ENCODE measurements at regions not wholly inside any gene's neighbourhood (a gene's known extent, or its start where the extent isn't known, plus 50 kb on each side); places are given as distances from the start of the nearest gene placed in this dataset.

DNA sequence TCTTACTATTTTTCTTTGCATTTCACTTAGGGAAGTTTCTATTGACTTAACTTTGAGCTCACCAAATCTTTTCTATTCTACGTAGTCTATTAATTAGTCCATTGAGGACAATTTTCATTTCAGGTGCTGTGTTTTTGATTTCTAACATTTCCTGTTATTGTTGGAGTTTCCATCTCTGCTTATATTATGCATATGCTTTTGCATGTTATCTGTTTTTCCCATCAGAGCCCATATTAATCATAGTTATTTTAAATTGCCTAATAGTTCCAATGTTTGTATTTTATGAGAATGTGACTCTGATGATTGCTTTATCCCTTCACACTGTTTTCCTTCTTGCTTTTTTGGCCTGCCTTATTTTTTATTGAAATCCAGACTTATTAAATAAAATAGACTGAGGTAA is 414.5 kb upstream of the OPRM1 start:
- POLR2A ChIA-PET (ENCODE audit: unreplicated experiment): no interaction called here
- intact Hi-C loops (cut with micrococcal nuclease): no loop called here
- no peak overlapping the region for H3K4me2 ChIP-seq (ENCODE audit: low read depth, low read length)

More for the DNA sequence above, 414.5 kb upstream of the OPRM1 start:
- Histone ChIP-seq H3K4me1 (ENCODE audit: control insufficient read depth, insufficient read depth, low read length) (no peaks in the 10 kb centered on the region), H4K8ac (ENCODE audit: low read depth in 2 of 2, low read length in 2 of 2) (no peak overlapping the region), H4K5ac (ENCODE audit: low read depth, low read length) (no peak overlapping the region), H3K9ac (ENCODE audit: low read depth, low read length) (no peak overlapping the region), H3K27ac (ENCODE audit: insufficient read depth, low read length) (no peak overlapping the region), H2BK15ac (ENCODE audit: low read depth, low read length) (no peak overlapping the region), H3K27me3 (ENCODE audit: control insufficient read depth, insufficient read depth, low read length) (no peaks in the 10 kb centered on the region), H3K9me3 (ENCODE audit: control insufficient read depth, insufficient read depth, low read length) (peaks cover 4% of the 10 kb centered on the region; the same call in 1 of the 2 replicates), H3K36me3 (ENCODE audit: control insufficient read depth, insufficient read depth, low read length) (no peaks in the 10 kb centered on the region), H3K56ac (ENCODE audit: extremely low read depth, insufficient read depth, low read length) (no peak overlapping the region), H3K23ac (ENCODE audit: low read depth, low read length) (no peak overlapping the region), H4K20me1 (ENCODE audit: insufficient read depth, low read length) (no peaks in the 10 kb centered on the region), H3K14ac (replicated peaks; ENCODE audit: low read depth, low read length) (no peak overlapping the region), H2BK20ac (ENCODE audit: low read depth, low read length) (no peak overlapping the region), H3K4me3 (ENCODE audit: insufficient read depth, low read depth, low read length) (no peak overlapping the region), H2BK5ac (ENCODE audit: low read depth, low read length, poor library complexity, severe bottlenecking) (no peak overlapping the region), H3K18ac (ENCODE audit: low read depth, low read length) (no peak overlapping the region), H4K91ac (ENCODE audit: insufficient read depth, low read depth, low read length) (no peak overlapping the region), H2AK5ac (ENCODE audit: low read depth, low read length) (no peak overlapping the region), H2BK120ac (ENCODE audit: low read depth, low read length) (no peak overlapping the region), H3K9me1 (ENCODE audit: insufficient read depth, low read length) (no peaks in the 10 kb centered on the region), H3K79me1 (ENCODE audit: low read depth in 1 of 2, low read length in 2 of 2) (no peaks in the 10 kb centered on the region), H2AK9ac (replicated peaks; ENCODE audit: low read depth, low read length, poor library complexity) (no peak overlapping the region), H3K4ac (ENCODE audit: low read depth, low read length) (no peak overlapping the region), H2AFZ (replicated peaks; ENCODE audit: low read length, poor library complexity) (no peak overlapping the region)
- no CpG with 5 or more reads among the region's 1 CpG for WGBS, 2 experiments (ENCODE audit: extremely low coverage in 2 of 2, insufficient read length in 1 of 2)
- in situ Hi-C loops (cut with MboI; ENCODE audit: low sequenced_read_pairs) (no loop called here), dilution Hi-C loops (cut with HindIII; ENCODE audit: low sequenced_read_pairs, unreplicated experiment) (no loop called here)
- ATAC-seq (ENCODE audit: low read depth) (no peak), DNase-seq (no peak)
- BruUV-seq (replicated peaks): no TSS peak
- CTCF ChIA-PET: no interaction called here
- TF ChIP-seq SMC3 (IDR thresholded peaks at IDR 0.05; ENCODE audit: low read depth, low read length) (no peak), POLR2A (IDR thresholded peaks at IDR 0.05; ENCODE audit: low read depth, low read length) (no peak), CEBPB (IDR thresholded peaks at IDR 0.05; ENCODE audit: low read depth, low read length) (no peak), CHD1 (IDR thresholded peaks at IDR 0.05; ENCODE audit: low read depth, low read length) (no peak), MXI1 (IDR thresholded peaks at IDR 0.05; ENCODE audit: borderline replicate concordance, low read depth, low read length) (no peak), NFE2L2 (IDR thresholded peaks at IDR 0.05; ENCODE audit: low read depth, low read length) (no peak), RFX5 (IDR thresholded peaks at IDR 0.05; ENCODE audit: low read depth, low read length) (no peak)
- TF ChIP-seq, protein P1, sequence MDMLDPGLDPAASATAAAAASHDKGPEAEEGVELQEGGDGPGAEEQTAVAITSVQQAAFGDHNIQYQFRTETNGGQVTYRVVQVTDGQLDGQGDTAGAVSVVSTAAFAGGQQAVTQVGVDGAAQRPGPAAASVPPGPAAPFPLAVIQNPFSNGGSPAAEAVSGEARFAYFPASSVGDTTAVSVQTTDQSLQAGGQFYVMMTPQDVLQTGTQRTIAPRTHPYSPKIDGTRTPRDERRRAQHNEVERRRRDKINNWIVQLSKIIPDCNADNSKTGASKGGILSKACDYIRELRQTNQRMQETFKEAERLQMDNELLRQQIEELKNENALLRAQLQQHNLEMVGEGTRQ (IDR thresholded peaks at IDR 0.05; ENCODE audit: low read depth, low read length): no peak
- TF ChIP-seq, protein P2, sequence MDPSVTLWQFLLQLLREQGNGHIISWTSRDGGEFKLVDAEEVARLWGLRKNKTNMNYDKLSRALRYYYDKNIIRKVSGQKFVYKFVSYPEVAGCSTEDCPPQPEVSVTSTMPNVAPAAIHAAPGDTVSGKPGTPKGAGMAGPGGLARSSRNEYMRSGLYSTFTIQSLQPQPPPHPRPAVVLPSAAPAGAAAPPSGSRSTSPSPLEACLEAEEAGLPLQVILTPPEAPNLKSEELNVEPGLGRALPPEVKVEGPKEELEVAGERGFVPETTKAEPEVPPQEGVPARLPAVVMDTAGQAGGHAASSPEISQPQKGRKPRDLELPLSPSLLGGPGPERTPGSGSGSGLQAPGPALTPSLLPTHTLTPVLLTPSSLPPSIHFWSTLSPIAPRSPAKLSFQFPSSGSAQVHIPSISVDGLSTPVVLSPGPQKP (IDR thresholded peaks at IDR 0.05; ENCODE audit: borderline replicate concordance, low read depth, low read length): no peak
